ENCODE measurements at regions not wholly inside any gene's neighbourhood (a gene's known extent, or its start where the extent isn't known, plus 50 kb on each side); places are given as distances from the start of the nearest gene placed in this dataset.

DNA sequence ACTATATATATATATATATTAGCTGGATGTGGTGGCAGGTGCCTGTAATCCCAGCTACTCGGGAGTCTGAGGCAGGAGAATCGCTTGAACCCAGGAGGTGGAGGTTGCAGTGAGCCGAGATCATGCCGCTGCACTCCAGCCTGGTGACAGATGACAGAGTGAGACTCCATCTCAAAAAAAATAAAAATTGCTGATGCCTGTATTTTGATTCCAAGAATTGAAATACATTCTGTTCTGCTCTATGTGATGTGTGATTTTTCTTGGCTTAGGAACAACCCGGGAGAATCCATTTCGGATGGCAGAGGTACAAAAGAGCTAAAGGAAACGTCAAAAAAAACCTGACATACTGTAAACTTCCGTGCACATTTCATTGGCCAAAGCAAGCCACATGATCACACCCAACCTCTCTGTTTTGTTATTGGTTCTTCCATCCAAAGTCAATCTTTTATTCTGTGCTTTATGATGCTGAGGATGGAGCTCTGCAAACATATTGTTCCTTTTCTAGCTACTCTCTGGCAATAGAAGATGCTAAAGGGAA, 478.1 kb upstream of the MAP2 start:
- TF ChIP-seq, protein P1, sequence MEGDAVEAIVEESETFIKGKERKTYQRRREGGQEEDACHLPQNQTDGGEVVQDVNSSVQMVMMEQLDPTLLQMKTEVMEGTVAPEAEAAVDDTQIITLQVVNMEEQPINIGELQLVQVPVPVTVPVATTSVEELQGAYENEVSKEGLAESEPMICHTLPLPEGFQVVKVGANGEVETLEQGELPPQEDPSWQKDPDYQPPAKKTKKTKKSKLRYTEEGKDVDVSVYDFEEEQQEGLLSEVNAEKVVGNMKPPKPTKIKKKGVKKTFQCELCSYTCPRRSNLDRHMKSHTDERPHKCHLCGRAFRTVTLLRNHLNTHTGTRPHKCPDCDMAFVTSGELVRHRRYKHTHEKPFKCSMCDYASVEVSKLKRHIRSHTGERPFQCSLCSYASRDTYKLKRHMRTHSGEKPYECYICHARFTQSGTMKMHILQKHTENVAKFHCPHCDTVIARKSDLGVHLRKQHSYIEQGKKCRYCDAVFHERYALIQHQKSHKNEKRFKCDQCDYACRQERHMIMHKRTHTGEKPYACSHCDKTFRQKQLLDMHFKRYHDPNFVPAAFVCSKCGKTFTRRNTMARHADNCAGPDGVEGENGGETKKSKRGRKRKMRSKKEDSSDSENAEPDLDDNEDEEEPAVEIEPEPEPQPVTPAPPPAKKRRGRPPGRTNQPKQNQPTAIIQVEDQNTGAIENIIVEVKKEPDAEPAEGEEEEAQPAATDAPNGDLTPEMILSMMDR (IDR thresholded peaks at IDR 0.05; ENCODE audit: poor library complexity, severe bottlenecking), result no peak
- TF ChIP-seq RAD21 (conservative IDR thresholded peaks at IDR 0.05) (no peak), POLR2AphosphoS5 (IDR thresholded peaks at IDR 0.05) (no peak), EP300 (conservative IDR thresholded peaks at IDR 0.05; ENCODE audit: poor library complexity, severe bottlenecking) (no peak), EZH2 (IDR thresholded peaks at IDR 0.05; ENCODE audit: borderline replicate concordance, insufficient read depth, low read length, poor library complexity, severe bottlenecking) (no peak), TAF1 (IDR thresholded peaks at IDR 0.05; ENCODE audit: low read depth) (no peak), SMC3 (conservative IDR thresholded peaks at IDR 0.05; ENCODE audit: poor library complexity) (no peak), MXI1 (conservative IDR thresholded peaks at IDR 0.05; ENCODE audit: poor library complexity, severe bottlenecking) (no peak)
- TF ChIP-seq, protein P2, sequence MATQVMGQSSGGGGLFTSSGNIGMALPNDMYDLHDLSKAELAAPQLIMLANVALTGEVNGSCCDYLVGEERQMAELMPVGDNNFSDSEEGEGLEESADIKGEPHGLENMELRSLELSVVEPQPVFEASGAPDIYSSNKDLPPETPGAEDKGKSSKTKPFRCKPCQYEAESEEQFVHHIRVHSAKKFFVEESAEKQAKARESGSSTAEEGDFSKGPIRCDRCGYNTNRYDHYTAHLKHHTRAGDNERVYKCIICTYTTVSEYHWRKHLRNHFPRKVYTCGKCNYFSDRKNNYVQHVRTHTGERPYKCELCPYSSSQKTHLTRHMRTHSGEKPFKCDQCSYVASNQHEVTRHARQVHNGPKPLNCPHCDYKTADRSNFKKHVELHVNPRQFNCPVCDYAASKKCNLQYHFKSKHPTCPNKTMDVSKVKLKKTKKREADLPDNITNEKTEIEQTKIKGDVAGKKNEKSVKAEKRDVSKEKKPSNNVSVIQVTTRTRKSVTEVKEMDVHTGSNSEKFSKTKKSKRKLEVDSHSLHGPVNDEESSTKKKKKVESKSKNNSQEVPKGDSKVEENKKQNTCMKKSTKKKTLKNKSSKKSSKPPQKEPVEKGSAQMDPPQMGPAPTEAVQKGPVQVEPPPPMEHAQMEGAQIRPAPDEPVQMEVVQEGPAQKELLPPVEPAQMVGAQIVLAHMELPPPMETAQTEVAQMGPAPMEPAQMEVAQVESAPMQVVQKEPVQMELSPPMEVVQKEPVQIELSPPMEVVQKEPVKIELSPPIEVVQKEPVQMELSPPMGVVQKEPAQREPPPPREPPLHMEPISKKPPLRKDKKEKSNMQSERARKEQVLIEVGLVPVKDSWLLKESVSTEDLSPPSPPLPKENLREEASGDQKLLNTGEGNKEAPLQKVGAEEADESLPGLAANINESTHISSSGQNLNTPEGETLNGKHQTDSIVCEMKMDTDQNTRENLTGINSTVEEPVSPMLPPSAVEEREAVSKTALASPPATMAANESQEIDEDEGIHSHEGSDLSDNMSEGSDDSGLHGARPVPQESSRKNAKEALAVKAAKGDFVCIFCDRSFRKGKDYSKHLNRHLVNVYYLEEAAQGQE (IDR thresholded peaks at IDR 0.05; ENCODE audit: borderline replicate concordance), result no peak
